NT2/D1 (cell line): ENCODE measurements at regions not wholly inside any gene's neighbourhood (a gene's known extent, or its start where the extent isn't known, plus 50 kb on each side); places are given as distances from the start of the nearest gene placed in this dataset.

ENCODE experiments used
- SUZ12 ChIP-seq: IDR thresholded peaks from 2 replicates; pipeline ENCODE4 v1.6.1; 2011; ENCODE audit not compliant: insufficient read length, insufficient read depth; ENCODE audit errors: extremely low read depth
- YY1 ChIP-seq: IDR thresholded peaks from 2 replicates; pipeline ENCODE4 v1.6.1; 2011; ENCODE audit not compliant: insufficient read length, insufficient read depth
- ZNF274 ChIP-seq: IDR thresholded peaks from 2 replicates; pipeline ENCODE4 v1.6.1; 2011; ENCODE audit warnings: mild to moderate bottlenecking, low read depth, low read length

DNA sequence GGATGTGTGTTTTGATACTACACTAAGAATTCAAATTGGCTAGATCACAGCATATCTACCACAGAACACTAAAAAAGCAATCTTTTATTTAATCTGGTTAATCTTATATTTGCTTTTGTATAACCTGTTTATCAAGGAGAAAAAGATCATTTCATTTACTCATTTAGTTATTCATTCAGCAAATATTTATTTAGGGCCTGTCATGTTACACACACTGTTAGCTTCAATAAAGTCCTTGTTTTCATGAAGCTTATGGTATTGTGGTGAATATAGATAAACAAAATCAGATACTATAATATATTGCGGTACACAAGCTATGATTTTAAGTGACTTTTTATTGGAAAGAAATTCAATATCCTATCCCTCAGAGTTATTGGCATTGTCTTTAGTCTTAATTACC, 350.8 kb downstream of the LRFN5 start:
- no peak for TF ChIP-seq ZNF274
- TF ChIP-seq YY1, result no peak
- TF ChIP-seq SUZ12, result no peak
